Inflammatory macrophage treated with lipopolysaccharide for 1 hour (primary cell): ENCODE measurements at regions not wholly inside any gene's neighbourhood (a gene's known extent, or its start where the extent isn't known, plus 50 kb on each side); places are given as distances from the start of the nearest gene placed in this dataset.

ENCODE experiments used
- DNase-seq, 2 donors: peaks; one replicate each; pipeline ENCODE4 v3.0.0-alpha.2; 2020 to 2022

- no peak for DNase-seq
These were observed 58.3 kb upstream of the SPATA31E1 start for GRCh38 chr9:87824216-87824875.

DNA sequence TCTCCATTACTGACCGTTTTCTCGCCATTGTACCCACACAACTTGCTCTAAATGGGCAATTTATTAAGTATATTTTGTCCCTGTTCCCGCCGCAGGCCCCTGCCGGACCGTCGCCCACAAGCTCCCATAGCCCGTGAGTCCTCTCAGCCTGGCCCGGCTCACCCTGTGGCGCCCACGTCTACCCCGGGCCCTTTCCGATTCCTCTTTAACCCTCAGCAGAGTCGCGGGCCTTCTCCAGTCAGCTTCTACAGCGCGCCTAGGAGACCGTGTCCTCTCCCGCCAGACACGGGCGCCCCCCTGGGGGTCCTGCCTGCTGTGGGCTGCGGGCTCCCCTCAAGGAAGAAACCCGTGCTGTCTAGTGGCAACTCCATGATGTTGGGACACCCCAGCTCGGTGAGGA lies 57.8 kb upstream of the SPATA31E1 start:
- no peak for DNase-seq

DNA sequence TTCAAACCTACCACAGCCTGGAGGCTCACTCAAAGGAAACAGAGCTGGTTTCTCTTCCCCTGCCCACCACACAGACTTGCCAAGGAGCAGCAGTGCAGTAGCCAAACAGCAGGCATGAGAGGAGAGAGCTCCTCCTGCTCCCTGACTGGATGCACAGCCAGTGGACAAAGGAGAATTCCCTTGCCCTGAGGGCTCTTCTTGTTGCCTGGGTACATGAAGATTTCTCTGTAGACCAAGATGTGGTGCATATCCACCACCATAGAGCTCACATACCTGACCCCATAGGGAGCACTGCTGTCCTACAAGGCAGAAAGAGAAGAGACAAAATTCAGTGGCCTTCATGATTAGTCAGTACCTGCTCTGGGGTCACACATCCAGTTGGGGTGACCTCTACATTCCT lies 56.3 kb upstream of the SPATA31E1 start:
- no peak for DNase-seq

GRCh38 chr9:87827341-87827740 lies 55.3 kb upstream of the SPATA31E1 start:
- no peak for DNase-seq

DNA sequence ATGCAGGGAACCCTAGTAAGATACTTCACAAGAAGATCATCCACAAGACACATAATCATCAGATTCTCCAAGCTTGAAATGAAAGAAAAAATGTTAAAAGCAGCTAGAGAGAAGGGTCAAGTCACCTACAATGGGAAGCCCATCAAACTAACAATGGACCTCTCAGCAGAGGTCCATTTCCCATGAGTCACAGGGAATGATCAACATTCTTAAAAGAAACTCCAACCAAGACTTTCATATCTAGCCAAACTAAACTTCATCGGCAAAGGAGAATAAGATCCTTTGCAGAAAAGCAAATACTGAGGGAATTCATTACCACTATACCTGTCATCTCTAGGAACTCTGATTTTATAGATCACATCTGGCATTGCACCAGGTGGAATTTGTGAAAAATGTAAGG lies 52.9 kb upstream of the SPATA31E1 start:
- no peak for DNase-seq

- no peak for DNase-seq
These were observed 52.2 kb upstream of the SPATA31E1 start for GRCh38 chr9:87830446-87830845.

DNA sequence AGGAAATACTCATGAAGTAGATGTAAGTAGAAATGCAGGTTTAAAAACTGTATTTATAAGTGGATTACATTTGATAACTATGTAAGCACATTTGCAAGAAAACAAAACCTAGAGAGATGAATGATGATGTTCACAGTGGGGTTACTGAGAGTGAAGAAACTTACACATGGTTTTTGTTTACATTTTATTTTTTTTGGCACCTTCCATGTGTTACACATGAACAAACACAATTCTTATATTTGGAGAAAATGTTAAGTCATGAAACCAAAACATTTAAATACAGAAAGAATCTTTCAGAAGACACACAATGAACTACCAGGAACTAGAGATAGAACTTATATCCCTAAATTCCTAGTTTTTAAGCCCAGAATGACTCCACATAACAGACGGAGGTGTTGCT lies 51.5 kb upstream of the SPATA31E1 start:
- no peak for DNase-seq
